HG03442 (cell line): ENCODE measurements at regions not wholly inside any gene's neighbourhood (a gene's known extent, or its start where the extent isn't known, plus 50 kb on each side); places are given as distances from the start of the nearest gene placed in this dataset.
"Not testable (repeated sequence)": the region's sequence is repeated elsewhere in the genome, so short reads cannot be mapped to it uniquely, and the experiment has no call there.

Experiments
- ATAC-seq: cut with Tn5 transposase; IDR thresholded peaks from one replicate; pipeline ENCODE4 v1.9.1; 2021; ENCODE audit warnings: mild to moderate bottlenecking, moderate library complexity; ENCODE audit not compliant: unreplicated experiment

- no peak for ATAC-seq
Observed at GRCh38 chr1:80170811-80171485, 1164.4 kb upstream of the ADGRL4 start.

- no peak for ATAC-seq
Observed at GRCh38 chr1:80164150-80164549, 1157.6 kb upstream of the ADGRL4 start.

GRCh38 chr1:80163686-80164085 is 1157.2 kb upstream of the ADGRL4 start:
- ATAC-seq: no peak

GRCh38 chr1:80158771-80159170 is 1152.2 kb upstream of the ADGRL4 start:
- no peak for ATAC-seq

GRCh38 chr1:80158266-80158665 is 1151.7 kb upstream of the ADGRL4 start:
- no peak for ATAC-seq

GRCh38 chr1:80155371-80155770 is 1148.8 kb upstream of the ADGRL4 start:
- ATAC-seq: no peak

GRCh38 chr1:80154176-80154575 is 1147.6 kb upstream of the ADGRL4 start:
- ATAC-seq: no peak

GRCh38 chr1:80153762-80154161 is 1147.2 kb upstream of the ADGRL4 start:
- ATAC-seq: no peak

GRCh38 chr1:80143361-80143760 is 1136.8 kb upstream of the ADGRL4 start:
- no peak for ATAC-seq

GRCh38 chr1:80137946-80138602 is 1131.5 kb upstream of the ADGRL4 start:
- not testable (repeated sequence) for ATAC-seq

- ATAC-seq: no peak
Observed at GRCh38 chr1:80113168-80114038, 1106.9 kb upstream of the ADGRL4 start.

GRCh38 chr1:80101159-80101558 is 1094.6 kb upstream of the ADGRL4 start:
- ATAC-seq: no peak

- ATAC-seq: no peak
Observed at GRCh38 chr1:80099713-80100112, 1093.2 kb upstream of the ADGRL4 start.

- ATAC-seq: no peak
Observed at GRCh38 chr1:80085067-80085466, 1078.5 kb upstream of the ADGRL4 start.

- ATAC-seq: no peak
Observed at GRCh38 chr1:80083892-80084291, 1077.4 kb upstream of the ADGRL4 start.

GRCh38 chr1:80076469-80076868 is 1069.9 kb upstream of the ADGRL4 start:
- ATAC-seq: no peak

- ATAC-seq: no peak
Observed at GRCh38 chr1:80075351-80075750, 1068.8 kb upstream of the ADGRL4 start.

GRCh38 chr1:80072563-80072962 is 1066.0 kb upstream of the ADGRL4 start:
- ATAC-seq: no peak

- ATAC-seq: no peak
Observed at GRCh38 chr1:80066060-80066459, 1059.5 kb upstream of the ADGRL4 start.

- no peak for ATAC-seq
Observed at GRCh38 chr1:80064524-80064923, 1058.0 kb upstream of the ADGRL4 start.

- no peak for ATAC-seq
Observed at GRCh38 chr1:80059940-80060339, 1053.4 kb upstream of the ADGRL4 start.

GRCh38 chr1:80056179-80056578 is 1049.6 kb upstream of the ADGRL4 start:
- no peak for ATAC-seq
